IPS-20b (cell line): ENCODE measurements at regions not wholly inside any gene's neighbourhood (a gene's known extent, or its start where the extent isn't known, plus 50 kb on each side); places are given as distances from the start of the nearest gene placed in this dataset.

ENCODE experiments used
- H3K27ac ChIP-seq: one replicate; pipeline ENCODE4 v1.5.1; 2013; ENCODE audit warnings: low read length
- H3K27me3 ChIP-seq: 2 replicates; pipeline ENCODE4 v1.6.1; 2013; ENCODE audit warnings: mild to moderate bottlenecking, low read length, inconsistent platforms; ENCODE audit not compliant: insufficient read depth
- H3K36me3 ChIP-seq: 2 replicates; pipeline ENCODE4 v1.6.1; 2013; ENCODE audit warnings: low read depth, mild to moderate bottlenecking, inconsistent platforms, low read length, moderate library complexity; ENCODE audit not compliant: insufficient read depth
- H3K4me1 ChIP-seq: 2 replicates; pipeline ENCODE4 v1.6.1; 2013; ENCODE audit warnings: mild to moderate bottlenecking, control low read depth, inconsistent platforms, low read length, moderate library complexity; ENCODE audit not compliant: insufficient read depth
- H3K4me3 ChIP-seq: 2 replicates; pipeline ENCODE4 v1.5.1; 2013; ENCODE audit warnings: mild to moderate bottlenecking, low read length, inconsistent platforms
- H3K9ac ChIP-seq: 2 replicates; pipeline ENCODE4 v1.6.1; 2013; ENCODE audit warnings: low read depth, mild to moderate bottlenecking, inconsistent platforms, low read length, moderate library complexity
- H3K9me3 ChIP-seq: 2 replicates; pipeline ENCODE4 v1.6.1; 2013; ENCODE audit warnings: mild to moderate bottlenecking, low read depth, low read length, inconsistent platforms; ENCODE audit not compliant: insufficient read depth

- no peaks in the 10 kb centered on the region for H3K4me1 ChIP-seq
- H3K27ac ChIP-seq: no peak overlapping the region
These were observed 1324.6 kb downstream of the LRFN5 start for GRCh38 chr14:42931308-42931707.

DNA sequence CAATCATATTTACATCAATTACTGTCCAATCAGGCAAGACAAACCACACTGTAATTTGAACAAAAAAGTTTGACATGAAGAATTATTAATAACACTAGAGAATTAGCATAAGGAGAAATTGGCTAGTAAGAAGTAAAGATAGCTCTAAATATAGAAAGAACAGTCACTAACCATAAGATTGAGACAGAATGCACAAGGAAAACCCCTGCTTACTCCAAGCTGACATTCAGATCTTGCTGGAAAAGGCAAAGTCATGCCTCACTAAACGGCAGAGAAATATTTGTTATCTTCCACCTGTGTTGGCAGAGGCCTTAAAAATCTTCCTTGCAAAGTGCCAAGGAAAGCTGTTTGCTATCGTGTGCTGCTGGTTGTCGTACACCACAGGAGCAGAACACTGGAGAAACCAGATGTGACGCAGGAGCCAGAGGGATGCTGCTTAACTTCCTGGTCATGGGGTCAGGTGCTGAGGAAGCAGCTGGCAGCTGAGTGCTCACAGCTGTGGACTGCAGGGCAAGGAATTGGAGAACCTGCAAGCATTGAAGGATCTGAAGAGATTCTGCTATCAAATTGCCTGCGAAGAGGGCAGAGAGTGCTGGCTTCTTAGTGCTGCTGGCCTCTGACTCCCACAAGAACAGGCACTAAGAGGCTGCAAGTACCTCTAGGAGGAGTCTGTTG is 1323.3 kb downstream of the LRFN5 start:
- Histone ChIP-seq H3K27ac (no peak overlapping the region), H3K4me1 (no peaks in the 10 kb centered on the region), H3K9ac (no peak overlapping the region), H3K4me3 (no peak overlapping the region), H3K36me3 (no peaks in the 10 kb centered on the region), H3K9me3 (0 out of 2 replicates have a peak, but pooled peaks cover 3% of the 10 kb centered on the region), H3K27me3 (no peaks in the 10 kb centered on the region)

More at GRCh38 chr14:42931308-42931707, 1324.6 kb downstream of the LRFN5 start:
- Histone ChIP-seq H3K27me3 (no peaks in the 10 kb centered on the region), H3K9me3 (0 out of 2 replicates have a peak, but pooled peaks cover 3% of the 10 kb centered on the region), H3K36me3 (no peaks in the 10 kb centered on the region), H3K4me3 (no peak overlapping the region), H3K9ac (no peak overlapping the region)

DNA sequence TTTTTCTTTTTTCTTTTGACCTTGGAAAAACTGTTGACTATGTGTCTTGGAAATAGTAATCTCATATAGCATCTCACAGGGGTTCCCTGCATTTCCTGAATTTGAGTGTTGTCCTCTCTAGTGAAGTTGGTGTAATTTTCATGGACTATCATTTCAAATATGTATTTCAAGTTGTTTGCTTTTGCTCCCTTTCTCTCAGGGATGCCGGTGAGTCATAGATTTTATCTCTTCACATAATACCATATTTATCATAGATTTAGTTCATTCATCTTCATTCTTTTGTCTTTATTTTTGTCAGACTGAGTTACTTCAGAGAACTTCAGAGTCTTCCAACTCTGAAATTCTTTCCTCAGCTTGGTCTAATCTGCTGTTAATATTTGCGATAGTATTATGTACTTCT is 1320.6 kb downstream of the LRFN5 start:
- H3K36me3 ChIP-seq: no peaks in the 10 kb centered on the region
- no peak overlapping the region for H3K9ac ChIP-seq
- H3K27me3 ChIP-seq: no peaks in the 10 kb centered on the region
- no peak overlapping the region for H3K4me3 ChIP-seq
- no peak overlapping the region for H3K27ac ChIP-seq
- no peaks in the 10 kb centered on the region for H3K4me1 ChIP-seq
- H3K9me3 ChIP-seq: 0 out of 2 replicates have a peak, but pooled peaks cover 3% of the 10 kb centered on the region

DNA sequence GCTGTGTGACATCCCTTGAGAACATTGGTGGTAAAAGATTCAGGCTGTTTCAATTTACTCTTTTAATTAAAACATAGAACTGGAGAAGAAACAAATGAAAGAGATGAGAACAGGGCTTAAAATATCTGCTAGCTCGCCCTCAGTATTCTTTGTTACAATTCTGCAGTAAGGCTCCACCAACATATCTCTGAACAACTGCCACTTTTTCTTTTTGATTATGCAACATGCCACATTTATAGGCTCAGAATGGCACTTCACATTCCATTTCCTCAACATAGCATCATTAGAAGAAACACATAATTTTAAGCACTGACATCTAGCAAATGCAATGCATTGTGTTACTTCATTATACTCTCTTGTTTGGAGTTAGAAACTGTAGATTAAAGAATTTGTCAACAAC is 1315.2 kb downstream of the LRFN5 start:
- Histone ChIP-seq H3K4me1 (no peaks in the 10 kb centered on the region), H3K36me3 (no peaks in the 10 kb centered on the region), H3K4me3 (no peak overlapping the region), H3K9me3 (no peaks in the 10 kb centered on the region), H3K27ac (no peak overlapping the region), H3K27me3 (no peaks in the 10 kb centered on the region), H3K9ac (no peak overlapping the region)

DNA sequence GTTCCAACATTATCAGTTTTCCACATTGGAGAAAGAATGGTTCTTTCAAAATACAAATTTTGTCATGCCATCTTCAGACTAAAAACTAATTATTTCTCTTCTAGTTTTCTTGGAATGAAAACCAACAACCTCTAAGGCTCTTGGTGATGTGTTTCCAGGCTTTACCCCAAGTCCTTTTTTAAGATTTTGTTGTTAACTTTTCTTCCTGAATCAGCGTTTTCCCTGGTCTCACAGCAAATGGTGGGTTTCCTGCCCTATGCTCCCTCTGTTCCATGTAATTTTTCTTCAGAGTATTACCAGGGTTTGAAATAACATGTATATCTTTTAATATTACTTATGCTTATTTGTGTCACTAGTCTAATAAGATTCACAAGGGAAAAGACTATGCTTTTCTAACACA is 1311.9 kb downstream of the LRFN5 start:
- Histone ChIP-seq H3K36me3 (no peaks in the 10 kb centered on the region), H3K4me1 (no peaks in the 10 kb centered on the region), H3K9me3 (no peaks in the 10 kb centered on the region), H3K9ac (no peak overlapping the region), H3K4me3 (no peak overlapping the region), H3K27me3 (no peaks in the 10 kb centered on the region), H3K27ac (no peak overlapping the region)

GRCh38 chr14:42911642-42912041 is 1305.0 kb downstream of the LRFN5 start:
- no peaks in the 10 kb centered on the region for H3K4me1 ChIP-seq
- H3K36me3 ChIP-seq: no peaks in the 10 kb centered on the region
- H3K9ac ChIP-seq: no peak overlapping the region
- no peak overlapping the region for H3K4me3 ChIP-seq
- H3K27ac ChIP-seq: no peak overlapping the region
- no peaks in the 10 kb centered on the region for H3K9me3 ChIP-seq
- no peaks in the 10 kb centered on the region for H3K27me3 ChIP-seq

- no peaks in the 10 kb centered on the region for H3K36me3 ChIP-seq
- no peak overlapping the region for H3K4me3 ChIP-seq
- no peak overlapping the region for H3K27ac ChIP-seq
- no peaks in the 10 kb centered on the region for H3K4me1 ChIP-seq
- H3K9me3 ChIP-seq: no peaks in the 10 kb centered on the region
- no peak overlapping the region for H3K9ac ChIP-seq
- no peaks in the 10 kb centered on the region for H3K27me3 ChIP-seq
These were observed 1303.0 kb downstream of the LRFN5 start for GRCh38 chr14:42909659-42910058.

DNA sequence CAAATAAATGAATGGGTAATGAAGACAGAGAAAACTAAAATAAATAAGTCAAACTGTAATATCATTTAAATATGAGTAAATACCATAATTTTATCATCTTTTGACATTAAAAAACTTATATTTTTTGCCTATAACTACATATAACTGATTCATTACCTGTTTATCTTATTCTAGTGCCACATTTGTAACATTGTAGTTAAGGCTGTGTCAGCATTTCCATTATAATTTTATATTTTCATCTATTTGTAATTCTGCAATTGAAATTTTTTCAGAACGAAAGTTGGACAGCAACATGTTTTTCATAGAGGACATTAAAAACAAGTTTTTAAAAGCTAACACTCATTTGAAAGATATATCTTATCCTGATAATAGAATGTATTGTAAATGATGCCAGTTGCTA is 1286.5 kb downstream of the LRFN5 start:
- H3K27ac ChIP-seq: no peak overlapping the region
- no peak overlapping the region for H3K4me3 ChIP-seq
- no peaks in the 10 kb centered on the region for H3K4me1 ChIP-seq
- no peak overlapping the region for H3K9ac ChIP-seq
- H3K27me3 ChIP-seq: no peaks in the 10 kb centered on the region
- no peaks in the 10 kb centered on the region for H3K36me3 ChIP-seq
- H3K9me3 ChIP-seq: no peaks in the 10 kb centered on the region

DNA sequence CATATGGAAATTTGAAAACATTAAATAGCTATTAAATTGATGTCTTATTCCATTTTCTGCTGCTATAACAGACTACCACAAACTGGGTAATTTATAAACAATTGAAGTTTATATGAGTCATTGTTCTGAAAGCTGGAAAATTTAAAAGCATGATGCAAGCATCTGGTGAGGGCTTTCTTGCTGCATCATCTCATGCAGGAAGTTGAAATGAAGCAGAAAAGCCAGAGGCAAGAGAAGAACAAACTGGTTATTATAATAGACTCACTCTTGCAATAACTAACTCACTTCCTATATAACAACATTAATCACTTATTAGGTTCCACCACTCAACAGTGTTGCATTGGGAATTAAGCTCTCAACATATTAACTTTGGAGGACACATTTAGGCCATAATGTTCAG is 1277.4 kb downstream of the LRFN5 start:
- Histone ChIP-seq H3K27ac (no peak overlapping the region), H3K4me3 (no peak overlapping the region), H3K9ac (no peak overlapping the region), H3K36me3 (no peaks in the 10 kb centered on the region), H3K27me3 (no peaks in the 10 kb centered on the region), H3K4me1 (no peaks in the 10 kb centered on the region), H3K9me3 (no peaks in the 10 kb centered on the region)

GRCh38 chr14:42877716-42878115 is 1271.0 kb downstream of the LRFN5 start:
- H3K27ac ChIP-seq: no peak overlapping the region
- H3K4me3 ChIP-seq: no peak overlapping the region
- no peaks in the 10 kb centered on the region for H3K9me3 ChIP-seq
- H3K36me3 ChIP-seq: no peaks in the 10 kb centered on the region
- H3K9ac ChIP-seq: no peak overlapping the region
- peaks cover under 1% of the 10 kb centered on the region; the same call in 1 of the 2 replicates for H3K4me1 ChIP-seq
- H3K27me3 ChIP-seq: no peaks in the 10 kb centered on the region

DNA sequence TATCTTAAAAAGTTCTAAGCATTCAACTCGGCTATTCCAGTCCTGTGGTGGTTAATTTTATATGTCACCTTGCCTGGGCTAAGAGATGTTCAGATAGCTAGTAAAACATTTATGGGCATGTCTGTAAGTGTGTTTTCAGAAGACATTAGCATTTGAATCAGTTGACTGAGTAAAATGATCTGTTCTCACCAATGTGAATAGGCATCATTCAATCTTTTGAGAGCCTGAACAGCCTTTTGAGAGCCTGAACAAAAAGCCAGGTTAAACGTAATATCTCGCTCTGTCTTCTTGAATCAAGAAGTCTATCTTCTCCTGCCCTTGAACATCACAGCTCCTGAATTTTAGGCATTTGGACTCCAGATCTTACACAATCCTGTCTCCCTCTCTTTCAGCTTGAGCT is 1266.1 kb downstream of the LRFN5 start:
- no peaks in the 10 kb centered on the region for H3K27me3 ChIP-seq
- no peak overlapping the region for H3K4me3 ChIP-seq
- no peaks in the 10 kb centered on the region for H3K36me3 ChIP-seq
- H3K9me3 ChIP-seq: no peaks in the 10 kb centered on the region
- H3K9ac ChIP-seq: no peak overlapping the region
- H3K27ac ChIP-seq: no peak overlapping the region
- peaks cover 2% of the 10 kb centered on the region; the same call in 1 of the 2 replicates for H3K4me1 ChIP-seq

- no peak overlapping the region for H3K27ac ChIP-seq
- no peaks in the 10 kb centered on the region for H3K36me3 ChIP-seq
- no peak overlapping the region for H3K9ac ChIP-seq
- no peaks in the 10 kb centered on the region for H3K27me3 ChIP-seq
- H3K4me1 ChIP-seq: peaks cover 2% of the 10 kb centered on the region; the same call in 1 of the 2 replicates
- no peaks in the 10 kb centered on the region for H3K9me3 ChIP-seq
- H3K4me3 ChIP-seq: no peak overlapping the region
These were observed 1263.0 kb downstream of the LRFN5 start for GRCh38 chr14:42869681-42870080.
